ENCODE measurements at regions not wholly inside any gene's neighbourhood (a gene's known extent, or its start where the extent isn't known, plus 50 kb on each side); places are given as distances from the start of the nearest gene placed in this dataset.

GRCh38 chrX:14476205-14476604 is 53.1 kb upstream of the GLRA2 start:
- DNase-seq (ENCODE audit: low read depth): no peak

- no peak for DNase-seq (ENCODE audit: low read depth)
These were observed 79.6 kb upstream of the GLRA2 start for GRCh38 chrX:14449773-14450172.

GRCh38 chrX:14448406-14448805 is 80.9 kb upstream of the GLRA2 start:
- DNase-seq (ENCODE audit: low read depth): no peak

- DNase-seq (ENCODE audit: low read depth): no peak
These were observed 89.2 kb upstream of the GLRA2 start for GRCh38 chrX:14440106-14440505.

GRCh38 chrX:14427614-14428013 is 101.7 kb upstream of the GLRA2 start:
- no peak for DNase-seq (ENCODE audit: low read depth)

- DNase-seq (ENCODE audit: low read depth): no peak
These were observed 108.5 kb upstream of the GLRA2 start for GRCh38 chrX:14420841-14421240.

- DNase-seq (ENCODE audit: low read depth): no peak
These were observed 116.7 kb upstream of the GLRA2 start for GRCh38 chrX:14412686-14413085.

- no peak for DNase-seq (ENCODE audit: low read depth)
These were observed 118.0 kb upstream of the GLRA2 start for GRCh38 chrX:14411326-14411725.

- DNase-seq (ENCODE audit: low read depth): no peak
These were observed 120.0 kb upstream of the GLRA2 start for GRCh38 chrX:14409341-14409740.

- no peak for DNase-seq (ENCODE audit: low read depth)
These were observed 123.1 kb upstream of the GLRA2 start for GRCh38 chrX:14406225-14406624.

GRCh38 chrX:14398725-14399124 is 130.6 kb upstream of the GLRA2 start:
- no peak for DNase-seq (ENCODE audit: low read depth)

GRCh38 chrX:14389682-14390081 is 139.7 kb upstream of the GLRA2 start:
- no peak for DNase-seq (ENCODE audit: low read depth)

- DNase-seq (ENCODE audit: low read depth): no peak
These were observed 142.4 kb upstream of the GLRA2 start for GRCh38 chrX:14386981-14387380.

- DNase-seq (ENCODE audit: low read depth): no peak
These were observed 149.3 kb upstream of the GLRA2 start for GRCh38 chrX:14380044-14380443.

GRCh38 chrX:14377427-14377826 is 151.9 kb upstream of the GLRA2 start:
- no peak for DNase-seq (ENCODE audit: low read depth)

- DNase-seq (ENCODE audit: low read depth): no peak
These were observed 165.6 kb upstream of the GLRA2 start for GRCh38 chrX:14363728-14364127.

GRCh38 chrX:14362721-14363120 is 166.6 kb upstream of the GLRA2 start:
- no peak for DNase-seq (ENCODE audit: low read depth)

GRCh38 chrX:14361435-14361834 is 167.9 kb upstream of the GLRA2 start:
- no peak for DNase-seq (ENCODE audit: low read depth)

GRCh38 chrX:14359727-14360126 is 169.6 kb upstream of the GLRA2 start:
- DNase-seq (ENCODE audit: low read depth): no peak

GRCh38 chrX:14359316-14359715 is 170.0 kb upstream of the GLRA2 start:
- no peak for DNase-seq (ENCODE audit: low read depth)

GRCh38 chrX:14357314-14357713 is 172.0 kb upstream of the GLRA2 start:
- no peak for DNase-seq (ENCODE audit: low read depth)

GRCh38 chrX:14356401-14356800 is 172.9 kb upstream of the GLRA2 start:
- DNase-seq (ENCODE audit: low read depth): no peak

GRCh38 chrX:14355556-14355955 is 173.8 kb upstream of the GLRA2 start:
- DNase-seq (ENCODE audit: low read depth): no peak

- no peak for DNase-seq (ENCODE audit: low read depth)
These were observed 174.8 kb upstream of the GLRA2 start for GRCh38 chrX:14354521-14354920.

- DNase-seq (ENCODE audit: low read depth): no peak
These were observed 176.8 kb upstream of the GLRA2 start for GRCh38 chrX:14352511-14352910.

Measured in T follicular helper cell (primary cell).